ENCODE measurements at regions not wholly inside any gene's neighbourhood (a gene's known extent, or its start where the extent isn't known, plus 50 kb on each side); places are given as distances from the start of the nearest gene placed in this dataset.

DNA sequence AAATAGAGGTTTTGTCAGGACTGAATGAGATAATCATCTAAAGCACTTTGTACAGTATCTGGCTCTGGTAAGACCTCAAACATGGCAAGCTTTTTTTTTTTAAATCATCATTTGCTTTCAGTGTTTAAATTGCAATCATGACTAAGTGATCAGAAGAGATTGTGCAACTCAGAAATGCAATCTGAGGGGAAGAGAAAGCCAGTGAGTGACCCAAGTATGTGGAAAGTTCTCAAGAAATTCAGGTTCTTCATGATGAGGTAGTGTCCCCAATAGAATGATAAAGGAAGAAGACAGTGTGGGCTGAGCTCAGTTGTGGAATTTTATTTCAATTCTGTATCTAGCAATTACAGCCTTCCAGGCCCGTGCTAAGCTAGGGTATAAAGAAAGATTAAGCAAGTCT lies 132.2 kb upstream of the TBC1D5 start:
- TF ChIP-seq, protein P1, sequence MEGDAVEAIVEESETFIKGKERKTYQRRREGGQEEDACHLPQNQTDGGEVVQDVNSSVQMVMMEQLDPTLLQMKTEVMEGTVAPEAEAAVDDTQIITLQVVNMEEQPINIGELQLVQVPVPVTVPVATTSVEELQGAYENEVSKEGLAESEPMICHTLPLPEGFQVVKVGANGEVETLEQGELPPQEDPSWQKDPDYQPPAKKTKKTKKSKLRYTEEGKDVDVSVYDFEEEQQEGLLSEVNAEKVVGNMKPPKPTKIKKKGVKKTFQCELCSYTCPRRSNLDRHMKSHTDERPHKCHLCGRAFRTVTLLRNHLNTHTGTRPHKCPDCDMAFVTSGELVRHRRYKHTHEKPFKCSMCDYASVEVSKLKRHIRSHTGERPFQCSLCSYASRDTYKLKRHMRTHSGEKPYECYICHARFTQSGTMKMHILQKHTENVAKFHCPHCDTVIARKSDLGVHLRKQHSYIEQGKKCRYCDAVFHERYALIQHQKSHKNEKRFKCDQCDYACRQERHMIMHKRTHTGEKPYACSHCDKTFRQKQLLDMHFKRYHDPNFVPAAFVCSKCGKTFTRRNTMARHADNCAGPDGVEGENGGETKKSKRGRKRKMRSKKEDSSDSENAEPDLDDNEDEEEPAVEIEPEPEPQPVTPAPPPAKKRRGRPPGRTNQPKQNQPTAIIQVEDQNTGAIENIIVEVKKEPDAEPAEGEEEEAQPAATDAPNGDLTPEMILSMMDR (IDR thresholded peaks at IDR 0.05): no peak
- no peak for TF ChIP-seq POLR2A (IDR thresholded peaks at IDR 0.05)

Data from ovary (tissue), 3 donors.